ENCODE measurements at regions not wholly inside any gene's neighbourhood (a gene's known extent, or its start where the extent isn't known, plus 50 kb on each side); places are given as distances from the start of the nearest gene placed in this dataset.

- Histone ChIP-seq H3K4me2 (ENCODE audit: control insufficient read depth, extremely low read depth, insufficient read depth, low read depth, low read length) (no peak overlapping the region), H2AFZ (ENCODE audit: control insufficient read depth, low read length) (no peak overlapping the region), H3K4me3 (ENCODE audit: control insufficient read depth in 2 of 3, extremely low read depth in 1 of 3, insufficient read depth in 2 of 3, low read depth in 1 of 3, low read length in 3 of 3) (no peak overlapping the region), H3K27ac (ENCODE audit: control insufficient read depth, insufficient read depth, low read length) (no peak overlapping the region), H3K36me3 (ENCODE audit: control insufficient read depth in 2 of 2, extremely low read depth in 1 of 2, insufficient read depth in 2 of 2, low read length in 2 of 2) (no peaks in the 10 kb centered on the region), H3K4me1 (ENCODE audit: control insufficient read depth, extremely low read depth, insufficient read depth, low read length) (no peaks in the 10 kb centered on the region), H3K9me1 (ENCODE audit: control insufficient read depth, extremely low read depth, insufficient read depth, low read length) (no peaks in the 10 kb centered on the region), H3K27me3 (ENCODE audit: control insufficient read depth, extremely low read depth, insufficient read depth, low read length) (no peaks in the 10 kb centered on the region), H3K79me2 (ENCODE audit: control insufficient read depth, insufficient read depth, low read length) (no peaks in the 10 kb centered on the region), H3K9ac (ENCODE audit: control insufficient read depth, extremely low read depth, insufficient read depth, low read length) (no peak overlapping the region), H4K20me1 (ENCODE audit: control insufficient read depth, extremely low read depth, insufficient read depth, low read length) (no peaks in the 10 kb centered on the region), H3K9me3 (ENCODE audit: control insufficient read depth, low read depth, low read length) (no peaks in the 10 kb centered on the region)
- dilution Hi-C loops (cut with MboI; ENCODE audit: extremely low pct_ligation_motif_present, low sequenced_read_pairs) = no loop called here
- DNase-seq (ENCODE audit: low read depth, low spot score) (no peak), FAIRE-seq (no peak)
- no peak for TF ChIP-seq CTCF (optimal IDR thresholded peaks at IDR 0.05 in 1 of 3, IDR thresholded peaks at IDR 0.05 in 1 of 3, conservative IDR thresholded peaks at IDR 0.05 in 1 of 3; ENCODE audit: extremely low read depth in 1 of 3, insufficient read depth in 2 of 3, low read length in 3 of 3)
- no peak for TF ChIP-seq EZH2 (IDR thresholded peaks at IDR 0.05; ENCODE audit: low read length)
Measured at GRCh38 chr15:95365511-95366107, 964.9 kb upstream of the NR2F2 start.

DNA sequence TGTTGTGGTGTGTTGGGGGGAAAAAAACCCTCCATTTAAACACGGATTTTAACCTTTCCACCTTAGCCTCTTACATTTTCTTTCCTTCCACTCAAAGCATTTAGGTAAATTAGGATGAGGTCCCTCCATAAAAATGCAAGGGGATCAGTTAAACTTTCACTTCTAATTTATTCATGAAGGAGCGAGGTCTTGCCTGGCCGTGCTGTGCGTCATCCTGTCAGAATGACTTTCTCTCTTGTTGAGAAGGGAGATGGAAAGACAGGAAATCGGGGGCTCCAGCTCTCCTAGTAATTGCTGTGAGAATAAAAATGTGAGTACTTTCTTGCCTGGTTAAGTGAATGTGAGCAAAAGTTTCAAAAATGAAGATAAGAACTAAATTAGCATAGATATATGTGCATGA is 962.3 kb upstream of the NR2F2 start:
- H3K4me2 ChIP-seq (ENCODE audit: control insufficient read depth, extremely low read depth, insufficient read depth, low read depth, low read length) = no peak overlapping the region
- H2AFZ ChIP-seq (ENCODE audit: control insufficient read depth, low read length) = no peak overlapping the region
- H3K36me3 ChIP-seq (ENCODE audit: control insufficient read depth in 2 of 2, extremely low read depth in 1 of 2, insufficient read depth in 2 of 2, low read length in 2 of 2) = no peaks in the 10 kb centered on the region
- H3K27me3 ChIP-seq (ENCODE audit: control insufficient read depth, extremely low read depth, insufficient read depth, low read length) = no peaks in the 10 kb centered on the region
- no peak overlapping the region for H3K27ac ChIP-seq (ENCODE audit: control insufficient read depth, insufficient read depth, low read length)
- H3K4me3 ChIP-seq (ENCODE audit: control insufficient read depth in 2 of 3, extremely low read depth in 1 of 3, insufficient read depth in 2 of 3, low read depth in 1 of 3, low read length in 3 of 3) = no peak overlapping the region
- H3K9me1 ChIP-seq (ENCODE audit: control insufficient read depth, extremely low read depth, insufficient read depth, low read length) = no peaks in the 10 kb centered on the region
- no peaks in the 10 kb centered on the region for H3K79me2 ChIP-seq (ENCODE audit: control insufficient read depth, insufficient read depth, low read length)
- TF ChIP-seq CTCF (optimal IDR thresholded peaks at IDR 0.05 in 1 of 3, IDR thresholded peaks at IDR 0.05 in 1 of 3, conservative IDR thresholded peaks at IDR 0.05 in 1 of 3; ENCODE audit: extremely low read depth in 1 of 3, insufficient read depth in 2 of 3, low read length in 3 of 3) (no peak), EZH2 (IDR thresholded peaks at IDR 0.05; ENCODE audit: low read length) (no peak)
- FAIRE-seq (no peak), DNase-seq (ENCODE audit: low read depth, low spot score) (no peak)
- H3K4me1 ChIP-seq (ENCODE audit: control insufficient read depth, extremely low read depth, insufficient read depth, low read length) = no peaks in the 10 kb centered on the region
- no peaks in the 10 kb centered on the region for H3K9me3 ChIP-seq (ENCODE audit: control insufficient read depth, low read depth, low read length)
- H4K20me1 ChIP-seq (ENCODE audit: control insufficient read depth, extremely low read depth, insufficient read depth, low read length) = no peaks in the 10 kb centered on the region
- H3K9ac ChIP-seq (ENCODE audit: control insufficient read depth, extremely low read depth, insufficient read depth, low read length) = no peak overlapping the region
- dilution Hi-C loops (cut with MboI; ENCODE audit: extremely low pct_ligation_motif_present, low sequenced_read_pairs) = no loop called here

Measured in keratinocyte (primary cell).